GM23338 (cell line): ENCODE measurements at regions not wholly inside any gene's neighbourhood (a gene's known extent, or its start where the extent isn't known, plus 50 kb on each side); places are given as distances from the start of the nearest gene placed in this dataset.

Experiments used
- ATAC-seq: fragments of 200-7000 bp; cut with Tn5 transposase; 3 replicates; pipeline ENCODE4 v1.9.1; 2020
- DNase-seq: peaks from one replicate; pipeline ENCODE4 v3.0.0-alpha.2; 2015; ENCODE audit warnings: low spot score
- H2AFZ ChIP-seq: fragments of 200-600 bp; sonication (generic); 2 replicates; pipeline ENCODE4 v1.8.0; 2016; ENCODE audit warnings: antibody characterized with exemption, mild to moderate bottlenecking, moderate library complexity
- H3F3A ChIP-seq: fragments of 200-600 bp; sonication (generic); replicated peaks from 2 replicates; pipeline ENCODE4 v1.8.0; 2017; ENCODE audit warnings: antibody characterized with exemption, mixed run types, low read depth
- H3K27ac ChIP-seq: fragments of 200-600 bp; sonication (generic); 2 replicates; pipeline ENCODE4 v1.6.1; 2016; ENCODE audit warnings: low read depth
- H3K27me3 ChIP-seq: fragments of 200-600 bp; sonication (generic); 2 replicates; pipeline ENCODE4 v1.8.0; 2016; ENCODE audit warnings: mild to moderate bottlenecking, mixed run types, moderate library complexity; ENCODE audit not compliant: insufficient read depth
- H3K36me3 ChIP-seq: fragments of 200-600 bp; sonication (generic); 2 replicates; pipeline ENCODE4 v1.8.0; 2016; ENCODE audit warnings: mild to moderate bottlenecking; ENCODE audit not compliant: insufficient read depth
- H3K4me1 ChIP-seq: fragments of 200-600 bp; sonication (generic); 2 replicates; pipeline ENCODE4 v1.8.0; 2016; ENCODE audit warnings: mild to moderate bottlenecking, moderate library complexity; ENCODE audit not compliant: insufficient read depth
- H3K4me2 ChIP-seq: fragments of 200-600 bp; sonication (generic); 2 replicates; pipeline ENCODE4 v1.7.1; 2017; ENCODE audit warnings: mixed run types
- H3K4me3 ChIP-seq: fragments of 200-600 bp; sonication (generic); 2 replicates; pipeline ENCODE4 v1.6.1; 2016; ENCODE audit warnings: mixed run types
- H3K79me2 ChIP-seq: fragments of 200-600 bp; sonication (generic); replicated peaks from 2 replicates; pipeline ENCODE4 v1.8.0; 2017; ENCODE audit warnings: mild to moderate bottlenecking; ENCODE audit not compliant: insufficient read depth
- H3K9me2 ChIP-seq: fragments of 200-600 bp; sonication (generic); 2 replicates; pipeline ENCODE4 v1.8.0; 2017; ENCODE audit not compliant: insufficient read depth
- H4K20me1 ChIP-seq: fragments of 200-600 bp; sonication (generic); replicated peaks from 2 replicates; pipeline ENCODE4 v1.8.0; 2017; ENCODE audit warnings: mild to moderate bottlenecking; ENCODE audit not compliant: insufficient read depth
- H3K27ac Mint-ChIP-seq: 2 replicates; pipeline ENCODE4 v1.8.0; 2020; ENCODE audit warnings: inconsistent platforms, mild to moderate bottlenecking, moderate library complexity, mixed read lengths
- H3K27me3 Mint-ChIP-seq: 3 replicates; pipeline ENCODE4 v1.8.0; 2022; ENCODE audit warnings: low read depth, mild to moderate bottlenecking, moderate library complexity, mixed read lengths, inconsistent platforms; ENCODE audit not compliant: insufficient read depth, poor library complexity
- H3K36me3 Mint-ChIP-seq: 3 replicates; pipeline ENCODE4 v1.8.0; 2021; ENCODE audit warnings: low read depth, mild to moderate bottlenecking, inconsistent platforms, moderate library complexity, mixed read lengths
- H3K4me1 Mint-ChIP-seq: 3 replicates; pipeline ENCODE4 v1.8.0; 2020; ENCODE audit warnings: mild to moderate bottlenecking, inconsistent platforms, mixed read lengths
- H3K4me3 Mint-ChIP-seq: 3 replicates; pipeline ENCODE4 v1.8.0; 2021; ENCODE audit warnings: moderate library complexity, mild to moderate bottlenecking, inconsistent platforms, mixed read lengths
- H3K9me3 Mint-ChIP-seq: 3 replicates; pipeline ENCODE4 v1.8.0; 2020; ENCODE audit warnings: moderate library complexity, mild to moderate bottlenecking, inconsistent platforms, mixed read lengths
- CREB1 ChIP-seq: fragments of 250-450 bp; sonication (Bioruptor Pico); IDR thresholded peaks from 2 replicates; pipeline ENCODE4 v1.5.0; 2020; ENCODE audit warnings: low read depth, mild to moderate bottlenecking, moderate library complexity
- EZH2 ChIP-seq: fragments of 200-600 bp; sonication (generic); IDR thresholded peaks from one replicate; pipeline ENCODE4 v1.8.0; 2017; ENCODE audit warnings: antibody characterized with exemption, mild to moderate bottlenecking, low read depth; ENCODE audit not compliant: unreplicated experiment
- EZH2phosphoT487 ChIP-seq: fragments of 200-600 bp; sonication (generic); IDR thresholded peaks from one replicate; pipeline ENCODE4 v1.8.1; 2018; ENCODE audit warnings: antibody characterized with exemption; ENCODE audit not compliant: unreplicated experiment
- JUNB ChIP-seq: IDR thresholded peaks from one replicate; pipeline ENCODE4 v1.6.1; 2016; ENCODE audit warnings: antibody characterized with exemption; ENCODE audit not compliant: unreplicated experiment
- NANOG ChIP-seq: IDR thresholded peaks from 2 replicates; pipeline ENCODE4 v1.6.1; 2016; ENCODE audit warnings: antibody characterized with exemption, borderline replicate concordance
- POLR2AphosphoS5 ChIP-seq: IDR thresholded peaks from 2 replicates; pipeline ENCODE4 v1.6.1; 2016; ENCODE audit warnings: antibody characterized with exemption, low read depth
- STAT1 ChIP-seq: IDR thresholded peaks from one replicate; pipeline ENCODE4 v1.6.1; 2016; ENCODE audit warnings: antibody characterized with exemption; ENCODE audit not compliant: unreplicated experiment
- ZNF114 ChIP-seq: fragments of 250-450 bp; sonication (Bioruptor Pico); IDR thresholded peaks from 2 replicates; pipeline ENCODE4 v1.5.0; 2020; ENCODE audit warnings: mild to moderate bottlenecking, moderate library complexity
- ZNF331 ChIP-seq: fragments of 250-450 bp; sonication (Bioruptor Pico); IDR thresholded peaks from 2 replicates; pipeline ENCODE4 v1.5.0; 2020; ENCODE audit warnings: low read depth, mild to moderate bottlenecking, moderate library complexity
- TF ChIP-seq, protein P1 (sequence below): fragments of 250-450 bp; sonication (Bioruptor Pico); IDR thresholded peaks from 2 replicates; pipeline ENCODE4 v1.5.0; 2020; ENCODE audit warnings: mild to moderate bottlenecking, moderate library complexity
- TF ChIP-seq, protein P2 (sequence below): IDR thresholded peaks from 2 replicates; pipeline ENCODE4 v1.6.1; 2016; ENCODE audit warnings: antibody characterized with exemption
- TF ChIP-seq, protein P3 (sequence below): IDR thresholded peaks from one replicate; pipeline ENCODE4 v1.6.1; 2018; ENCODE audit warnings: antibody characterized with exemption; ENCODE audit not compliant: unreplicated experiment
- TF ChIP-seq, protein P4 (sequence below), 2 experiments: fragments of 200-600 bp in 1 of 2; sonication (generic) in 1 of 2; conservative IDR thresholded peaks; 2 replicates each; pipeline versions ENCODE4 v1.5.1 to v1.6.1; 2016 to 2017; ENCODE audit warnings: antibody characterized with exemption in 2 of 2, low read depth in 2 of 2, mild to moderate bottlenecking in 2 of 2, moderate library complexity in 1 of 2

DNA sequence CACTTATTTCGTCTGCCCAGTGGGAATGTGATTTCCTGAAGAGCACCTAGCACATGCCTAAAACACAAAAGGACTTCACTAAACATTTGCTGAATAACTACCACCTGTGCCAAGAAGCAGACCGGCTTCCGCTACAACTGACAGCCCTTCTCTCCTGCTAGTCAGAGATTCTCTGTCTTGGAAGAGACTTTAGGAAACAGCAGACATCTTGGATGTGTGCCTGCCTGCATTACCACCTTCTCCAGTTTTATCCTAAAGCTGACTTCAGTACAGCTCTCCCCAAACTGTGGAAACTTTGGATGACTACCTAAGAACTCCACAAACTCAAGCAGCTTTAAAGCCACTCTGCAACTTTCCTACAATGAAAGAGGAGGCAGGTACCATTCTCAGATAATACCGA, 116.5 kb upstream of the MAN2A1 start:
- H3K27ac ChIP-seq = no peak overlapping the region
- ATAC-seq = no peak
- no peaks in the 10 kb centered on the region for H4K20me1 ChIP-seq
- no peaks in the 10 kb centered on the region for H3K27me3 Mint-ChIP-seq
- no peaks in the 10 kb centered on the region; the same call in 2 of the 3 replicates for H3K9me3 Mint-ChIP-seq
- no peak for DNase-seq
- H3K36me3 ChIP-seq = no peaks in the 10 kb centered on the region
- TF ChIP-seq, protein P1, sequence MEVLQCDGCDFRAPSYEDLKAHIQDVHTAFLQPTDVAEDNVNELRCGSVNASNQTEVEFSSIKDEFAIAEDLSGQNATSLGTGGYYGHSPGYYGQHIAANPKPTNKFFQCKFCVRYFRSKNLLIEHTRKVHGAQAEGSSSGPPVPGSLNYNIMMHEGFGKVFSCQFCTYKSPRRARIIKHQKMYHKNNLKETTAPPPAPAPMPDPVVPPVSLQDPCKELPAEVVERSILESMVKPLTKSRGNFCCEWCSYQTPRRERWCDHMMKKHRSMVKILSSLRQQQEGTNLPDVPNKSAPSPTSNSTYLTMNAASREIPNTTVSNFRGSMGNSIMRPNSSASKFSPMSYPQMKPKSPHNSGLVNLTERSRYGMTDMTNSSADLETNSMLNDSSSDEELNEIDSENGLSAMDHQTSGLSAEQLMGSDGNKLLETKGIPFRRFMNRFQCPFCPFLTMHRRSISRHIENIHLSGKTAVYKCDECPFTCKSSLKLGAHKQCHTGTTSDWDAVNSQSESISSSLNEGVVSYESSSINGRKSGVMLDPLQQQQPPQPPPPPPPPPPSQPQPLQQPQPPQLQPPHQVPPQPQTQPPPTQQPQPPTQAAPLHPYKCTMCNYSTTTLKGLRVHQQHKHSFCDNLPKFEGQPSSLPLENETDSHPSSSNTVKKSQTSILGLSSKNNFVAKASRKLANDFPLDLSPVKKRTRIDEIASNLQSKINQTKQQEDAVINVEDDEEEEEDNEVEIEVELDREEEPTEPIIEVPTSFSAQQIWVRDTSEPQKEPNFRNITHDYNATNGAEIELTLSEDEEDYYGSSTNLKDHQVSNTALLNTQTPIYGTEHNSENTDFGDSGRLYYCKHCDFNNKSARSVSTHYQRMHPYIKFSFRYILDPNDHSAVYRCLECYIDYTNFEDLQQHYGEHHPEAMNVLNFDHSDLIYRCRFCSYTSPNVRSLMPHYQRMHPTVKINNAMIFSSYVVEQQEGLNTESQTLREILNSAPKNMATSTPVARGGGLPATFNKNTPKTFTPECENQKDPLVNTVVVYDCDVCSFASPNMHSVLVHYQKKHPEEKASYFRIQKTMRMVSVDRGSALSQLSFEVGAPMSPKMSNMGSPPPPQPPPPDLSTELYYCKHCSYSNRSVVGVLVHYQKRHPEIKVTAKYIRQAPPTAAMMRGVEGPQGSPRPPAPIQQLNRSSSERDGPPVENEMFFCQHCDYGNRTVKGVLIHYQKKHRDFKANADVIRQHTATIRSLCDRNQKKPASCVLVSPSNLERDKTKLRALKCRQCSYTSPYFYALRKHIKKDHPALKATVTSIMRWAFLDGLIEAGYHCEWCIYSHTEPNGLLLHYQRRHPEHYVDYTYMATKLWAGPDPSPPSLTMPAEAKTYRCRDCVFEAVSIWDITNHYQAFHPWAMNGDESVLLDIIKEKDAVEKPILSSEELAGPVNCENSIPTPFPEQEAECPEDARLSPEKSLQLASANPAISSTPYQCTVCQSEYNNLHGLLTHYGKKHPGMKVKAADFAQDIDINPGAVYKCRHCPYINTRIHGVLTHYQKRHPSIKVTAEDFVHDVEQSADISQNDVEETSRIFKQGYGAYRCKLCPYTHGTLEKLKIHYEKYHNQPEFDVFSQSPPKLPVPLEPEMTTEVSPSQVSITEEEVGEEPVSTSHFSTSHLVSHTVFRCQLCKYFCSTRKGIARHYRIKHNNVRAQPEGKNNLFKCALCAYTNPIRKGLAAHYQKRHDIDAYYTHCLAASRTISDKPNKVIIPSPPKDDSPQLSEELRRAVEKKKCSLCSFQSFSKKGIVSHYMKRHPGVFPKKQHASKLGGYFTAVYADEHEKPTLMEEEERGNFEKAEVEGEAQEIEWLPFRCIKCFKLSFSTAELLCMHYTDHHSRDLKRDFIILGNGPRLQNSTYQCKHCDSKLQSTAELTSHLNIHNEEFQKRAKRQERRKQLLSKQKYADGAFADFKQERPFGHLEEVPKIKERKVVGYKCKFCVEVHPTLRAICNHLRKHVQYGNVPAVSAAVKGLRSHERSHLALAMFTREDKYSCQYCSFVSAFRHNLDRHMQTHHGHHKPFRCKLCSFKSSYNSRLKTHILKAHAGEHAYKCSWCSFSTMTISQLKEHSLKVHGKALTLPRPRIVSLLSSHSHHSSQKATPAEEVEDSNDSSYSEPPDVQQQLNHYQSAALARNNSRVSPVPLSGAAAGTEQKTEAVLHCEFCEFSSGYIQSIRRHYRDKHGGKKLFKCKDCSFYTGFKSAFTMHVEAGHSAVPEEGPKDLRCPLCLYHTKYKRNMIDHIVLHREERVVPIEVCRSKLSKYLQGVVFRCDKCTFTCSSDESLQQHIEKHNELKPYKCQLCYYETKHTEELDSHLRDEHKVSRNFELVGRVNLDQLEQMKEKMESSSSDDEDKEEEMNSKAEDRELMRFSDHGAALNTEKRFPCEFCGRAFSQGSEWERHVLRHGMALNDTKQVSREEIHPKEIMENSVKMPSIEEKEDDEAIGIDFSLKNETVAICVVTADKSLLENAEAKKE = no peak
- TF ChIP-seq POLR2AphosphoS5 = no peak
- no peak for TF ChIP-seq ZNF331 (CRISPR knock-in tag)
- no peak for TF ChIP-seq EZH2
- TF ChIP-seq, protein P2, sequence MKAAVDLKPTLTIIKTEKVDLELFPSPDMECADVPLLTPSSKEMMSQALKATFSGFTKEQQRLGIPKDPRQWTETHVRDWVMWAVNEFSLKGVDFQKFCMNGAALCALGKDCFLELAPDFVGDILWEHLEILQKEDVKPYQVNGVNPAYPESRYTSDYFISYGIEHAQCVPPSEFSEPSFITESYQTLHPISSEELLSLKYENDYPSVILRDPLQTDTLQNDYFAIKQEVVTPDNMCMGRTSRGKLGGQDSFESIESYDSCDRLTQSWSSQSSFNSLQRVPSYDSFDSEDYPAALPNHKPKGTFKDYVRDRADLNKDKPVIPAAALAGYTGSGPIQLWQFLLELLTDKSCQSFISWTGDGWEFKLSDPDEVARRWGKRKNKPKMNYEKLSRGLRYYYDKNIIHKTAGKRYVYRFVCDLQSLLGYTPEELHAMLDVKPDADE = no peak
- TF ChIP-seq, protein P3, sequence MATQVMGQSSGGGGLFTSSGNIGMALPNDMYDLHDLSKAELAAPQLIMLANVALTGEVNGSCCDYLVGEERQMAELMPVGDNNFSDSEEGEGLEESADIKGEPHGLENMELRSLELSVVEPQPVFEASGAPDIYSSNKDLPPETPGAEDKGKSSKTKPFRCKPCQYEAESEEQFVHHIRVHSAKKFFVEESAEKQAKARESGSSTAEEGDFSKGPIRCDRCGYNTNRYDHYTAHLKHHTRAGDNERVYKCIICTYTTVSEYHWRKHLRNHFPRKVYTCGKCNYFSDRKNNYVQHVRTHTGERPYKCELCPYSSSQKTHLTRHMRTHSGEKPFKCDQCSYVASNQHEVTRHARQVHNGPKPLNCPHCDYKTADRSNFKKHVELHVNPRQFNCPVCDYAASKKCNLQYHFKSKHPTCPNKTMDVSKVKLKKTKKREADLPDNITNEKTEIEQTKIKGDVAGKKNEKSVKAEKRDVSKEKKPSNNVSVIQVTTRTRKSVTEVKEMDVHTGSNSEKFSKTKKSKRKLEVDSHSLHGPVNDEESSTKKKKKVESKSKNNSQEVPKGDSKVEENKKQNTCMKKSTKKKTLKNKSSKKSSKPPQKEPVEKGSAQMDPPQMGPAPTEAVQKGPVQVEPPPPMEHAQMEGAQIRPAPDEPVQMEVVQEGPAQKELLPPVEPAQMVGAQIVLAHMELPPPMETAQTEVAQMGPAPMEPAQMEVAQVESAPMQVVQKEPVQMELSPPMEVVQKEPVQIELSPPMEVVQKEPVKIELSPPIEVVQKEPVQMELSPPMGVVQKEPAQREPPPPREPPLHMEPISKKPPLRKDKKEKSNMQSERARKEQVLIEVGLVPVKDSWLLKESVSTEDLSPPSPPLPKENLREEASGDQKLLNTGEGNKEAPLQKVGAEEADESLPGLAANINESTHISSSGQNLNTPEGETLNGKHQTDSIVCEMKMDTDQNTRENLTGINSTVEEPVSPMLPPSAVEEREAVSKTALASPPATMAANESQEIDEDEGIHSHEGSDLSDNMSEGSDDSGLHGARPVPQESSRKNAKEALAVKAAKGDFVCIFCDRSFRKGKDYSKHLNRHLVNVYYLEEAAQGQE = no peak
- TF ChIP-seq, protein P4, sequence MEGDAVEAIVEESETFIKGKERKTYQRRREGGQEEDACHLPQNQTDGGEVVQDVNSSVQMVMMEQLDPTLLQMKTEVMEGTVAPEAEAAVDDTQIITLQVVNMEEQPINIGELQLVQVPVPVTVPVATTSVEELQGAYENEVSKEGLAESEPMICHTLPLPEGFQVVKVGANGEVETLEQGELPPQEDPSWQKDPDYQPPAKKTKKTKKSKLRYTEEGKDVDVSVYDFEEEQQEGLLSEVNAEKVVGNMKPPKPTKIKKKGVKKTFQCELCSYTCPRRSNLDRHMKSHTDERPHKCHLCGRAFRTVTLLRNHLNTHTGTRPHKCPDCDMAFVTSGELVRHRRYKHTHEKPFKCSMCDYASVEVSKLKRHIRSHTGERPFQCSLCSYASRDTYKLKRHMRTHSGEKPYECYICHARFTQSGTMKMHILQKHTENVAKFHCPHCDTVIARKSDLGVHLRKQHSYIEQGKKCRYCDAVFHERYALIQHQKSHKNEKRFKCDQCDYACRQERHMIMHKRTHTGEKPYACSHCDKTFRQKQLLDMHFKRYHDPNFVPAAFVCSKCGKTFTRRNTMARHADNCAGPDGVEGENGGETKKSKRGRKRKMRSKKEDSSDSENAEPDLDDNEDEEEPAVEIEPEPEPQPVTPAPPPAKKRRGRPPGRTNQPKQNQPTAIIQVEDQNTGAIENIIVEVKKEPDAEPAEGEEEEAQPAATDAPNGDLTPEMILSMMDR (conservative IDR thresholded peaks at IDR 0.05; ENCODE audit: low read depth in 2 of 2) = no peak
- no peak for TF ChIP-seq CREB1 (CRISPR knock-in tag)
- TF ChIP-seq ZNF114 (CRISPR knock-in tag) = no peak
- no peak for TF ChIP-seq NANOG
- no peak for TF ChIP-seq JUNB
- TF ChIP-seq EZH2phosphoT487 = no peak
- TF ChIP-seq STAT1 = no peak
- H3K4me1 ChIP-seq = no peaks in the 10 kb centered on the region
- no peaks in the 10 kb centered on the region for H3K4me1 Mint-ChIP-seq
- no peak overlapping the region for H3K27ac Mint-ChIP-seq
- no peak overlapping the region for H3K4me3 Mint-ChIP-seq
- no peaks in the 10 kb centered on the region for H3F3A ChIP-seq
- no peak overlapping the region for H3K4me2 ChIP-seq
- H2AFZ ChIP-seq = no peak overlapping the region
- no peaks in the 10 kb centered on the region; the same call in 1 of the 2 replicates for H3K9me2 ChIP-seq
- H3K4me3 ChIP-seq = no peak overlapping the region
- no peaks in the 10 kb centered on the region for H3K27me3 ChIP-seq
- no peaks in the 10 kb centered on the region for H3K36me3 Mint-ChIP-seq
- no peaks in the 10 kb centered on the region for H3K79me2 ChIP-seq
